Caco-2 (cell line): ENCODE measurements at regions not wholly inside any gene's neighbourhood (a gene's known extent, or its start where the extent isn't known, plus 50 kb on each side); places are given as distances from the start of the nearest gene placed in this dataset.
"Not testable (repeated sequence)": the region's sequence is repeated elsewhere in the genome, so short reads cannot be mapped to it uniquely, and the experiment has no call there.

ENCODE experiments used
- BruUV-seq: library from RNA; stranded (reverse); fragments of 400-500 nt; replicated peaks from 2 replicates; lab custom pipeline; 2021; lab: Mats Ljungman, UMichigan
- CTCF ChIA-PET: fragments of 300-600 bp; sonication (Branson Sonifier 250); formaldehyde crosslinking; loops from one replicate; lab custom pipeline; 2022; ENCODE audit warnings: antibody characterized with exemption; lab: Charles Lee
- POLR2A ChIA-PET: fragments of 300-600 bp; sonication (Branson Sonifier 250); formaldehyde crosslinking; loops from one replicate; lab custom pipeline; 2022; ENCODE audit warnings: antibody characterized with exemption; lab: Charles Lee
- DNase-seq, 2 experiments: peaks; one replicate each; pipeline versions ENCODE4 v3.0.0 to v3.0.0-alpha.2; 2020 to 2022
- H3K27me3 ChIP-seq: replicated peaks from 2 replicates; pipeline ENCODE4 v1.6.0; 2011; ENCODE audit warnings: low read length; ENCODE audit not compliant: control insufficient read depth, insufficient read depth
- H3K36me3 ChIP-seq: 2 replicates; pipeline ENCODE4 v1.5.1; 2011; ENCODE audit warnings: low read length; ENCODE audit not compliant: control insufficient read depth, insufficient read depth
- H3K4me1 ChIP-seq: fragments of 250-450 bp; sonication (Bioruptor Pico); 2 replicates; pipeline ENCODE4 v1.5.1; 2020; ENCODE audit warnings: mild to moderate bottlenecking
- H3K4me3 ChIP-seq: 2 replicates; pipeline ENCODE4 v1.5.1; 2011; ENCODE audit warnings: low read depth, mild to moderate bottlenecking, control low read depth, low read length
- H3K9me3 ChIP-seq: fragments of 250-450 bp; sonication (Bioruptor Pico); 2 replicates; pipeline ENCODE4 v1.5.1; 2020; ENCODE audit warnings: mild to moderate bottlenecking, moderate library complexity
- H3K27ac Mint-ChIP-seq: one replicate; pipeline ENCODE4 v1.8.0; 2022; ENCODE audit warnings: mixed read lengths; ENCODE audit not compliant: unreplicated experiment
- H3K27me3 Mint-ChIP-seq: one replicate; pipeline ENCODE4 v1.8.0; 2022; ENCODE audit warnings: mixed read lengths; ENCODE audit not compliant: insufficient read depth, unreplicated experiment
- H3K36me3 Mint-ChIP-seq: one replicate; pipeline ENCODE4 v1.8.0; 2022; ENCODE audit warnings: mild to moderate bottlenecking, mixed read lengths; ENCODE audit not compliant: insufficient read depth, unreplicated experiment
- H3K4me1 Mint-ChIP-seq: one replicate; pipeline ENCODE4 v1.8.0; 2022; ENCODE audit warnings: low read depth, mixed read lengths; ENCODE audit not compliant: unreplicated experiment
- H3K4me3 Mint-ChIP-seq: one replicate; pipeline ENCODE4 v1.8.0; 2022; ENCODE audit warnings: mild to moderate bottlenecking, moderate library complexity, mixed read lengths; ENCODE audit not compliant: unreplicated experiment
- H3K9me3 Mint-ChIP-seq: one replicate; pipeline ENCODE4 v1.8.0; 2022; ENCODE audit warnings: mixed read lengths; ENCODE audit not compliant: unreplicated experiment
- intact Hi-C: fragments of 100-400 bp; cut with micrococcal nuclease; formaldehyde crosslinking; loops from one replicate; pipeline ENCODE4 v1.10.0; 2022; ENCODE audit not compliant: unreplicated experiment
- TF ChIP-seq, protein P1 (sequence below), 2 experiments: fragments of 200-600 bp in 1 of 2; IDR thresholded peaks; 1 replicate in 1 of 2; 2 replicates in 1 of 2; pipeline versions ENCODE4 v1.5.1 to v1.8.0; 2011 to 2022; ENCODE audit warnings: antibody characterized with exemption in 1 of 2, control low read depth in 1 of 2, inconsistent platforms in 1 of 2, low read depth in 1 of 2, low read length in 1 of 2, mild to moderate bottlenecking in 1 of 2, moderate library complexity in 1 of 2; ENCODE audit not compliant: insufficient read depth in 1 of 2, severe bottlenecking in 1 of 2, unreplicated experiment in 1 of 2

DNA sequence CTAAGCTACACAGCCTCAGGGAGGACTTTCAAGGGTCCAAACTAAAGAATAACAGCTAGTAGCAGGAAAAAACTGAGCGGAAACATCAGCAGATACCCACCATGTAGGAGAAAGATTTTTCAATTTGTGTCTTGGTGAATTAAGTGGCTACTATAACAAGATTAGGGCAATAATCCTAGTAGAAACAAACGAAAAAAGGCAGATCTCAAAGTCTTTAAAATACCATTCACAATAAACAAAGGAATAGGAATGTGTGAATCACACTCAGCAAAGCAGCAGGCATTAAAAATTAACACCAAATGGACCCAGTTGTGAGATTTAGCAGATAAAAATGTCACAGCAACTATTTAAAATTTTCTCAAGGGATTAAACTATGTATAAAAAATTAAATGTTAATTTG lies 761.2 kb downstream of the TENT5A start:
- no peaks in the 10 kb centered on the region for H3K27me3 ChIP-seq
- no peak overlapping the region for H3K4me3 ChIP-seq
- 0 out of 2 replicates have a peak, but pooled peaks cover 4% of the 10 kb centered on the region for H3K9me3 ChIP-seq
- DNase-seq: no peak
- H3K4me1 ChIP-seq: no peaks in the 10 kb centered on the region
- H3K4me1 Mint-ChIP-seq: no peaks in the 10 kb centered on the region
- no TSS peak for BruUV-seq
- TF ChIP-seq, protein P1, sequence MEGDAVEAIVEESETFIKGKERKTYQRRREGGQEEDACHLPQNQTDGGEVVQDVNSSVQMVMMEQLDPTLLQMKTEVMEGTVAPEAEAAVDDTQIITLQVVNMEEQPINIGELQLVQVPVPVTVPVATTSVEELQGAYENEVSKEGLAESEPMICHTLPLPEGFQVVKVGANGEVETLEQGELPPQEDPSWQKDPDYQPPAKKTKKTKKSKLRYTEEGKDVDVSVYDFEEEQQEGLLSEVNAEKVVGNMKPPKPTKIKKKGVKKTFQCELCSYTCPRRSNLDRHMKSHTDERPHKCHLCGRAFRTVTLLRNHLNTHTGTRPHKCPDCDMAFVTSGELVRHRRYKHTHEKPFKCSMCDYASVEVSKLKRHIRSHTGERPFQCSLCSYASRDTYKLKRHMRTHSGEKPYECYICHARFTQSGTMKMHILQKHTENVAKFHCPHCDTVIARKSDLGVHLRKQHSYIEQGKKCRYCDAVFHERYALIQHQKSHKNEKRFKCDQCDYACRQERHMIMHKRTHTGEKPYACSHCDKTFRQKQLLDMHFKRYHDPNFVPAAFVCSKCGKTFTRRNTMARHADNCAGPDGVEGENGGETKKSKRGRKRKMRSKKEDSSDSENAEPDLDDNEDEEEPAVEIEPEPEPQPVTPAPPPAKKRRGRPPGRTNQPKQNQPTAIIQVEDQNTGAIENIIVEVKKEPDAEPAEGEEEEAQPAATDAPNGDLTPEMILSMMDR (IDR thresholded peaks at IDR 0.05; ENCODE audit: insufficient read depth in 1 of 2, low read depth in 1 of 2, low read length in 1 of 2, severe bottlenecking in 1 of 2, unreplicated experiment in 1 of 2): no peak
- H3K27me3 Mint-ChIP-seq: no peaks in the 10 kb centered on the region
- H3K36me3 ChIP-seq: no peaks in the 10 kb centered on the region
- intact Hi-C loops: no loop called here
- no peaks in the 10 kb centered on the region for H3K9me3 Mint-ChIP-seq
- ChIA-PET POLR2A (no interaction called here), CTCF (no interaction called here)
- H3K27ac Mint-ChIP-seq: no peak overlapping the region
- no peak overlapping the region for H3K4me3 Mint-ChIP-seq
- no peaks in the 10 kb centered on the region for H3K36me3 Mint-ChIP-seq

DNA sequence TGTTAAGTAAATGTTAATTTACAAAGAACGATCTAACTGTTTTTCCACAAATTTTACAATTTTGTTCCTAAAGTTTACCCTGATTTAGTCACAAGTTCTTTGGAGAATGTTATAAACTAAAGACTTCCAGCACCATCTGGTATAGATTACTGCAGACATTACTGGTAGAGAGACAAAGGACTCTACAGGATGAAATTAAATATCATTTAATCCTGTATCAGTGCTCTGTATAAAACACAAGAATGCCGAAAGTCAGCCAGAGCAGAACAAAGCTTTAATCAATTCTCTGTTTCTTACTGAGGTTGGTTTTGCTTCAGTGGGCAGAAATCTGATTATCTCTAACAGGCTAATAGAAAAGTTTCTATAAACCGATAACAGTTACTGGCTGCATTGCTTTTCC lies 763.6 kb downstream of the TENT5A start:
- no peaks in the 10 kb centered on the region for H3K4me1 Mint-ChIP-seq
- H3K36me3 Mint-ChIP-seq: no peaks in the 10 kb centered on the region
- BruUV-seq: no TSS peak
- TF ChIP-seq, protein P1 (IDR thresholded peaks at IDR 0.05; ENCODE audit: insufficient read depth in 1 of 2, low read depth in 1 of 2, low read length in 1 of 2, severe bottlenecking in 1 of 2, unreplicated experiment in 1 of 2): no peak
- Histone ChIP-seq H3K9me3 (0 out of 2 replicates have a peak, but pooled peaks cover 4% of the 10 kb centered on the region), H3K4me1 (no peaks in the 10 kb centered on the region), H3K36me3 (no peaks in the 10 kb centered on the region), H3K27me3 (no peaks in the 10 kb centered on the region), H3K4me3 (no peak overlapping the region)
- H3K4me3 Mint-ChIP-seq: no peak overlapping the region
- H3K9me3 Mint-ChIP-seq: no peaks in the 10 kb centered on the region
- intact Hi-C loops: no loop called here
- CTCF ChIA-PET: no interaction called here
- POLR2A ChIA-PET: no interaction called here
- no peak for DNase-seq
- no peaks in the 10 kb centered on the region for H3K27me3 Mint-ChIP-seq
- H3K27ac Mint-ChIP-seq: no peak overlapping the region

DNA sequence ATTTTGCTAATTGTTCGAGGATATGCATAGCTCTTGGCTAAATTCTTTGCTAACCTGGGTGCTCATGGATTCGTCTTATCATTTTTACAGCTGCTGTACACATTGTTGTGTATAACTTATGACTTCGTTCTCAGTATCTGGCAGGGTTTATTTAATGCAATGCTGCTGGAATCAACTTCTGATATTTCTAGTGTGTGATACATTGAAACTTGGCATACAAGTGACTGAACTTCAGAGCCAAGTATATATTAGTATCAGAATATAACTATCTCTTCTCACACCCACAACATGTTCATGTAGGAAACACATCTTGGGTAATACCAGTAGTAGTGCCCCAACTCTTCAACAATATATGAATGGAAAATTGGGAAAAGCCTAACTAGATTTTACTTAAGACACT lies 764.2 kb downstream of the TENT5A start:
- ChIA-PET POLR2A (no interaction called here), CTCF (no interaction called here)
- H3K9me3 ChIP-seq: 0 out of 2 replicates have a peak, but pooled peaks cover 4% of the 10 kb centered on the region
- Mint-ChIP-seq H3K4me3 (no peak overlapping the region), H3K27me3 (no peaks in the 10 kb centered on the region), H3K27ac (no peak overlapping the region), H3K36me3 (no peaks in the 10 kb centered on the region), H3K4me1 (no peaks in the 10 kb centered on the region), H3K9me3 (no peaks in the 10 kb centered on the region)
- no TSS peak for BruUV-seq
- no peak overlapping the region for H3K4me3 ChIP-seq
- intact Hi-C loops: no loop called here
- no peaks in the 10 kb centered on the region for H3K36me3 ChIP-seq
- TF ChIP-seq, protein P1 (IDR thresholded peaks at IDR 0.05; ENCODE audit: insufficient read depth in 1 of 2, low read depth in 1 of 2, low read length in 1 of 2, severe bottlenecking in 1 of 2, unreplicated experiment in 1 of 2): no peak
- H3K4me1 ChIP-seq: no peaks in the 10 kb centered on the region
- H3K27me3 ChIP-seq: no peaks in the 10 kb centered on the region
- DNase-seq: no peak

DNA sequence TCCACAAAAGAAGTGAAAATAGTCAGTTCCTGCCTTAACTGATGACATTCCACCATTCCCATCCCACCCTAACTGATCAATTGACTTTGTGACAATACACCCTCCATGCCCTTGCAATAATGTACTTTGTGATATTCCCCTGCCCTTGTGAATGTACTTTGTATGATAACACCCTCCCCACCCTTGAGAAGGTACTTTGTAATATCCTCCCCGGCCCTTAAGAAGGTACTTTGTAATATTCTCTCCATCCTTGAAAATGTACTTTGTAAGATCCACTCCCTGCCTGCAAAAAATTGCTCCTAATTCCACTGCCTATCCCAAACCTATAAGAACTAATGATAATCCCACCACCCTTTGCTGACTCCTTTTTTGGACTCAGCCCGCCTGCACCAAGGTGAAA lies 771.3 kb downstream of the TENT5A start:
- BruUV-seq, H3K9me3 Mint-ChIP-seq, CTCF ChIA-PET, H3K27ac Mint-ChIP-seq, H3K27me3 ChIP-seq, H3K36me3 Mint-ChIP-seq, H3K27me3 Mint-ChIP-seq, DNase-seq, H3K4me3 Mint-ChIP-seq, H3K4me1 Mint-ChIP-seq, H3K4me3 ChIP-seq, POLR2A ChIA-PET, H3K4me1 ChIP-seq, H3K36me3 ChIP-seq, intact Hi-C loops, H3K9me3 ChIP-seq: not testable (repeated sequence)
